ENCODE measurements at regions not wholly inside any gene's neighbourhood (a gene's known extent, or its start where the extent isn't known, plus 50 kb on each side); places are given as distances from the start of the nearest gene placed in this dataset.

GRCh38 chr18:44497757-44498490, 182.8 kb upstream of the SETBP1 start:
- Histone ChIP-seq H3K27me3 (ENCODE audit: control insufficient read depth, insufficient read depth, low read length) (no peaks in the 10 kb centered on the region), H3K36me3 (ENCODE audit: control insufficient read depth, insufficient read depth, low read length) (no peaks in the 10 kb centered on the region), H3K4me3 (ENCODE audit: low read depth, low read length) (no peak overlapping the region)
- TF ChIP-seq, protein P1, sequence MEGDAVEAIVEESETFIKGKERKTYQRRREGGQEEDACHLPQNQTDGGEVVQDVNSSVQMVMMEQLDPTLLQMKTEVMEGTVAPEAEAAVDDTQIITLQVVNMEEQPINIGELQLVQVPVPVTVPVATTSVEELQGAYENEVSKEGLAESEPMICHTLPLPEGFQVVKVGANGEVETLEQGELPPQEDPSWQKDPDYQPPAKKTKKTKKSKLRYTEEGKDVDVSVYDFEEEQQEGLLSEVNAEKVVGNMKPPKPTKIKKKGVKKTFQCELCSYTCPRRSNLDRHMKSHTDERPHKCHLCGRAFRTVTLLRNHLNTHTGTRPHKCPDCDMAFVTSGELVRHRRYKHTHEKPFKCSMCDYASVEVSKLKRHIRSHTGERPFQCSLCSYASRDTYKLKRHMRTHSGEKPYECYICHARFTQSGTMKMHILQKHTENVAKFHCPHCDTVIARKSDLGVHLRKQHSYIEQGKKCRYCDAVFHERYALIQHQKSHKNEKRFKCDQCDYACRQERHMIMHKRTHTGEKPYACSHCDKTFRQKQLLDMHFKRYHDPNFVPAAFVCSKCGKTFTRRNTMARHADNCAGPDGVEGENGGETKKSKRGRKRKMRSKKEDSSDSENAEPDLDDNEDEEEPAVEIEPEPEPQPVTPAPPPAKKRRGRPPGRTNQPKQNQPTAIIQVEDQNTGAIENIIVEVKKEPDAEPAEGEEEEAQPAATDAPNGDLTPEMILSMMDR (IDR thresholded peaks at IDR 0.05; ENCODE audit: insufficient read depth, low read length, poor library complexity, severe bottlenecking), result no peak
- DNase-seq (ENCODE audit: low read depth), result no peak

DNA sequence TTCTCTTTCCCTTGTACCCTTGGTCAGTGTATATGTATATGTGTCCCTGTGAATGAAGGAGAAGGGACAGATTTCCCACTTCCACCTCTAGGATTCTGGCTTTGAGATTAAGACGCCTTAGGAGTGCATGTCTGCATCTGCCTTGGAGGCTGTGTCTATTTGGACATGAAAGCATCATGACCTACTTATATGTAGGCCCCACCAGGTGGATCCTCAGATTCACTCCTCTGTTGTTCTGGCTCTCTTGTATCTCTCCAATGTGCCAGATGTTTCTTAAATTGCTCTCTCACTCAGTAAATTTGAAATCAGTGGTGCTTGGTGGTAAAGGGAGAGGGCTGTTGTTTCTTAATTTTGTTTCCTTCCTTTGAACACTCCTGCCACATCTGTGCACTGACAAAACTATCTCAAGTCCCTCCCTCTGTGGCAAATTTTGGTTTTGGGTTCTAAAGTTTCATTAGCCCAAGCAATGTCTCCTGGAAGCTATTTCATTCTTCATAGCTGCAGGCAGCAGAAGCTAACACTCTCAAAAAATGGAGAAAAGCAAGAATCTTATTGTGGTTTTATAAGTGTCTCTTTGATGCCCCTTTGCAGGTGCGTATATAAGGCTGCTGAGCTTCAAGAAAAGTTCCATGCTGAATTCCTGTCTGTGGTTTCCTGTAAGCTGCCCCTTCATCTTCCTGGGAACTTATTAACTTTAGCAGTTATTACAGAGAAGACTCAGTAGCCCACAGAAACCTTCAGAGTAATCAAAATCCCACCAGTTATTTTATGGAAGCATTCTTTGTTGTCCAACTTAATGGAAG, 179.7 kb upstream of the SETBP1 start:
- TF ChIP-seq, protein P1 (IDR thresholded peaks at IDR 0.05; ENCODE audit: insufficient read depth, low read length, poor library complexity, severe bottlenecking), result no peak
- DNase-seq (ENCODE audit: low read depth), result no peak
- Histone ChIP-seq H3K4me3 (ENCODE audit: low read depth, low read length) (no peak overlapping the region), H3K27me3 (ENCODE audit: control insufficient read depth, insufficient read depth, low read length) (no peaks in the 10 kb centered on the region), H3K36me3 (ENCODE audit: control insufficient read depth, insufficient read depth, low read length) (no peaks in the 10 kb centered on the region)

- H3K27me3 ChIP-seq (ENCODE audit: control insufficient read depth, insufficient read depth, low read length), result no peaks in the 10 kb centered on the region
- no peak for DNase-seq (ENCODE audit: low read depth)
- no peaks in the 10 kb centered on the region for H3K36me3 ChIP-seq (ENCODE audit: control insufficient read depth, insufficient read depth, low read length)
- TF ChIP-seq, protein P1 (IDR thresholded peaks at IDR 0.05; ENCODE audit: insufficient read depth, low read length, poor library complexity, severe bottlenecking), result no peak
- no peak overlapping the region for H3K4me3 ChIP-seq (ENCODE audit: low read depth, low read length)
Measured at GRCh38 chr18:44502221-44502620, 178.5 kb upstream of the SETBP1 start.

GRCh38 chr18:44502790-44503189, 177.9 kb upstream of the SETBP1 start:
- Histone ChIP-seq H3K36me3 (ENCODE audit: control insufficient read depth, insufficient read depth, low read length) (no peaks in the 10 kb centered on the region), H3K4me3 (ENCODE audit: low read depth, low read length) (no peak overlapping the region), H3K27me3 (ENCODE audit: control insufficient read depth, insufficient read depth, low read length) (no peaks in the 10 kb centered on the region)
- TF ChIP-seq, protein P1 (IDR thresholded peaks at IDR 0.05; ENCODE audit: insufficient read depth, low read length, poor library complexity, severe bottlenecking), result no peak
- no peak for DNase-seq (ENCODE audit: low read depth)

DNA sequence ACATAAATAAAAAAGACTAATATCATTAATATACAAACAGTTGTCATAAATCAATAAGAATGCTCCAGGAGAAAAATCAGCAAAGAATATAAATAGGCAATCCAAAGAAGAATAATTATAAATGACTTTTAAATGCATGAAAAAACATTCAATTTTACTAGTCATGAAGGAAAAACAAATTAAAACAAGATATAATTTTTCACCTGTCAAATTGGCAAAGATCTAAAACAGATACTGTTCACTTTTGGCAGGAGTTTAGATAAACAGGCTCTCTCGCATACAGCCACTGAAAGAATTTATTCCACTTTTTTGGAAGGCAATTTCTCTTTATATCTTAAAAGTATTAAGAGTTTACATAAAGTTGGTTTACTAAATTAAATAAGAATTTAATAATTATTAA, 176.8 kb upstream of the SETBP1 start:
- Histone ChIP-seq H3K27me3 (ENCODE audit: control insufficient read depth, insufficient read depth, low read length) (no peaks in the 10 kb centered on the region), H3K4me3 (ENCODE audit: low read depth, low read length) (no peak overlapping the region), H3K36me3 (ENCODE audit: control insufficient read depth, insufficient read depth, low read length) (no peaks in the 10 kb centered on the region)
- TF ChIP-seq, protein P1 (IDR thresholded peaks at IDR 0.05; ENCODE audit: insufficient read depth, low read length, poor library complexity, severe bottlenecking), result no peak
- no peak for DNase-seq (ENCODE audit: low read depth)

Data from kidney epithelial cell (primary cell).